ENCODE measurements at regions not wholly inside any gene's neighbourhood (a gene's known extent, or its start where the extent isn't known, plus 50 kb on each side); places are given as distances from the start of the nearest gene placed in this dataset.

- H3K27me3 Mint-ChIP-seq = no peaks in the 10 kb centered on the region
- DNase-seq (no peak), ATAC-seq (ENCODE audit: poor library complexity) (no peak)
- H3K27ac ChIP-seq (ENCODE audit: low read depth in 1 of 2, low read length in 2 of 2) = no peak overlapping the region
- no peaks in the 10 kb centered on the region for H3K4me1 Mint-ChIP-seq (ENCODE audit: low read depth)
- intact Hi-C loops (cut with DNase I, micrococcal nuclease) = no loop called here
- H3K36me3 ChIP-seq (ENCODE audit: insufficient read depth, low read length) = no peaks in the 10 kb centered on the region
- H3K9me3 Mint-ChIP-seq = peaks cover 7% of the 10 kb centered on the region
- no peaks in the 10 kb centered on the region for H3K4me1 ChIP-seq (ENCODE audit: insufficient read depth, low read length)
- CTCF ChIA-PET = no interaction called here
- POLR2A ChIA-PET = no interaction called here
- TF ChIP-seq, protein P1, sequence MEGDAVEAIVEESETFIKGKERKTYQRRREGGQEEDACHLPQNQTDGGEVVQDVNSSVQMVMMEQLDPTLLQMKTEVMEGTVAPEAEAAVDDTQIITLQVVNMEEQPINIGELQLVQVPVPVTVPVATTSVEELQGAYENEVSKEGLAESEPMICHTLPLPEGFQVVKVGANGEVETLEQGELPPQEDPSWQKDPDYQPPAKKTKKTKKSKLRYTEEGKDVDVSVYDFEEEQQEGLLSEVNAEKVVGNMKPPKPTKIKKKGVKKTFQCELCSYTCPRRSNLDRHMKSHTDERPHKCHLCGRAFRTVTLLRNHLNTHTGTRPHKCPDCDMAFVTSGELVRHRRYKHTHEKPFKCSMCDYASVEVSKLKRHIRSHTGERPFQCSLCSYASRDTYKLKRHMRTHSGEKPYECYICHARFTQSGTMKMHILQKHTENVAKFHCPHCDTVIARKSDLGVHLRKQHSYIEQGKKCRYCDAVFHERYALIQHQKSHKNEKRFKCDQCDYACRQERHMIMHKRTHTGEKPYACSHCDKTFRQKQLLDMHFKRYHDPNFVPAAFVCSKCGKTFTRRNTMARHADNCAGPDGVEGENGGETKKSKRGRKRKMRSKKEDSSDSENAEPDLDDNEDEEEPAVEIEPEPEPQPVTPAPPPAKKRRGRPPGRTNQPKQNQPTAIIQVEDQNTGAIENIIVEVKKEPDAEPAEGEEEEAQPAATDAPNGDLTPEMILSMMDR (IDR thresholded peaks at IDR 0.05) = no peak
- no peak overlapping the region for H3K4me3 Mint-ChIP-seq
- no peak overlapping the region for H3K4me3 ChIP-seq (ENCODE audit: low read length)
- H3K27me3 ChIP-seq (ENCODE audit: control insufficient read depth in 1 of 2, insufficient read depth in 2 of 2, low read length in 2 of 2) = no peaks in the 10 kb centered on the region
- H3K27ac Mint-ChIP-seq = no peak overlapping the region
- no peaks in the 10 kb centered on the region for H3K9me3 ChIP-seq (ENCODE audit: control insufficient read depth in 1 of 2, insufficient read depth in 1 of 2, low read length in 2 of 2)
- no peaks in the 10 kb centered on the region for H3K36me3 Mint-ChIP-seq (ENCODE audit: low read depth)
Observed at GRCh38 chr4:31034550-31034949, 314.4 kb downstream of the PCDH7 start.

DNA sequence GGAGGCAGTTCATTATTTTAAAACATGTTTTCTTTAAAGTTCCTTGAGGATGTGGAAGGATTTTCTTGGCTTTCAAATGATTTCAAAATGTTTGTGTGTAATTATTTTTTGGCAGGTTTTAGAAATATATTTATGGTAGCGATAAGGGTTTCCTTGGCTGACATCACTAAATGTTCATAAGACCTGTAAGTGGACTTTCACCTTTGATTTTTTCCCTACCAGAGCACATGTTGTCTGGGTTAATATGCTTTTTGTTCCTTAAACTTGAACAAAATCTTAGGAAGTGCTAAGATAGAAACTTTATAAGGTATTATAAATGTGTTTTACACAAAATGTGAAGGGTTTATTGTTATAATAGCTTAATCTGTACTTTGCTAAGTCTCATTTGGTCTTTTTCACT, 315.6 kb downstream of the PCDH7 start:
- intact Hi-C loops (cut with DNase I, micrococcal nuclease) = no loop called here
- DNase-seq (no peak), ATAC-seq (ENCODE audit: poor library complexity) (no peak)
- peaks cover 8% of the 10 kb centered on the region for H3K9me3 Mint-ChIP-seq
- no peaks in the 10 kb centered on the region for H3K36me3 ChIP-seq (ENCODE audit: insufficient read depth, low read length)
- no peaks in the 10 kb centered on the region for H3K4me1 Mint-ChIP-seq (ENCODE audit: low read depth)
- no peak overlapping the region for H3K27ac Mint-ChIP-seq
- H3K4me3 ChIP-seq (ENCODE audit: low read length) = no peak overlapping the region
- no peaks in the 10 kb centered on the region for H3K4me1 ChIP-seq (ENCODE audit: insufficient read depth, low read length)
- H3K27ac ChIP-seq (ENCODE audit: low read depth in 1 of 2, low read length in 2 of 2) = no peak overlapping the region
- H3K27me3 ChIP-seq (ENCODE audit: control insufficient read depth in 1 of 2, insufficient read depth in 2 of 2, low read length in 2 of 2) = no peaks in the 10 kb centered on the region
- no peaks in the 10 kb centered on the region for H3K36me3 Mint-ChIP-seq (ENCODE audit: low read depth)
- POLR2A ChIA-PET = no interaction called here
- no peaks in the 10 kb centered on the region for H3K27me3 Mint-ChIP-seq
- TF ChIP-seq, protein P1 (IDR thresholded peaks at IDR 0.05) = no peak
- CTCF ChIA-PET = no interaction called here
- H3K4me3 Mint-ChIP-seq = no peak overlapping the region
- H3K9me3 ChIP-seq (ENCODE audit: control insufficient read depth in 1 of 2, insufficient read depth in 1 of 2, low read length in 2 of 2) = no peaks in the 10 kb centered on the region

- no peaks in the 10 kb centered on the region for H3K4me1 ChIP-seq (ENCODE audit: insufficient read depth, low read length)
- Mint-ChIP-seq H3K27ac (no peak overlapping the region), H3K9me3 (peaks cover 7% of the 10 kb centered on the region), H3K4me3 (no peak overlapping the region), H3K36me3 (ENCODE audit: low read depth) (no peaks in the 10 kb centered on the region), H3K27me3 (no peaks in the 10 kb centered on the region), H3K4me1 (ENCODE audit: low read depth) (no peaks in the 10 kb centered on the region)
- ATAC-seq (ENCODE audit: poor library complexity) (no peak), DNase-seq (no peak)
- CTCF ChIA-PET = no interaction called here
- POLR2A ChIA-PET = no interaction called here
- H3K27ac ChIP-seq (ENCODE audit: low read depth in 1 of 2, low read length in 2 of 2) = no peak overlapping the region
- H3K9me3 ChIP-seq (ENCODE audit: control insufficient read depth in 1 of 2, insufficient read depth in 1 of 2, low read length in 2 of 2) = no peaks in the 10 kb centered on the region
- H3K4me3 ChIP-seq (ENCODE audit: low read length) = no peak overlapping the region
- no peaks in the 10 kb centered on the region for H3K36me3 ChIP-seq (ENCODE audit: insufficient read depth, low read length)
- intact Hi-C loops (cut with DNase I, micrococcal nuclease) = no loop called here
- no peaks in the 10 kb centered on the region for H3K27me3 ChIP-seq (ENCODE audit: control insufficient read depth in 1 of 2, insufficient read depth in 2 of 2, low read length in 2 of 2)
- TF ChIP-seq, protein P1 (IDR thresholded peaks at IDR 0.05) = no peak
Observed at GRCh38 chr4:31037703-31038102, 317.5 kb downstream of the PCDH7 start.
